ENCODE measurements at regions not wholly inside any gene's neighbourhood (a gene's known extent, or its start where the extent isn't known, plus 50 kb on each side); places are given as distances from the start of the nearest gene placed in this dataset.
"Not testable (repeated sequence)": the region's sequence is repeated elsewhere in the genome, so short reads cannot be mapped to it uniquely, and the experiment has no call there.

DNA sequence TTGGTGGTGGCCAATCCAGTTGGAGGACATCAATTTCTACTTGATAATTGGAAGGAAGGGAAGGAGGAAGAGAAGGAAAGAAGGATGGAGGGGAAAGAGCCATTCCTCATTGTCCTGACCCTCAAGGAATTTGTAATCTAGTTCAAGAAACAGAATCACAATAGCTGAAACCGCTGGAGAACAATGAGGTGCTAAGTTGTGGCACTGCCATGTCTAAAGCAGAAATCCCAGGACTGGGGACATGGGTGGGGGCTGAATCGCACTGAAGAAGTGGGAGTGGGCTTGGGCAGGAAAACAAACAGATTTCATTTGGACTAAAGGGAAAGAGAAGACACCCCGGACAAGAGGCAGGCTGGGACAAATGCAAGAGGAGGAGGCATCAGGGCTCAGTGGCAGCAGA is 183.6 kb downstream of the UACA start:
- intact Hi-C loops (cut with DNase I), result no loop called here
- Histone ChIP-seq H3K36me3 (no peaks in the 10 kb centered on the region), H3K27me3 (replicated peaks; ENCODE audit: insufficient read depth) (no peaks in the 10 kb centered on the region), H3K4me1 (replicated peaks) (no peaks in the 10 kb centered on the region), H3K4me3 (no peak overlapping the region), H3K27ac (no peak overlapping the region), H3K9me3 (no peaks in the 10 kb centered on the region)
- TF ChIP-seq POLR2AphosphoS5 (IDR thresholded peaks at IDR 0.05) (no peak), POLR2A (IDR thresholded peaks at IDR 0.05) (no peak)
- TF ChIP-seq, protein P1, sequence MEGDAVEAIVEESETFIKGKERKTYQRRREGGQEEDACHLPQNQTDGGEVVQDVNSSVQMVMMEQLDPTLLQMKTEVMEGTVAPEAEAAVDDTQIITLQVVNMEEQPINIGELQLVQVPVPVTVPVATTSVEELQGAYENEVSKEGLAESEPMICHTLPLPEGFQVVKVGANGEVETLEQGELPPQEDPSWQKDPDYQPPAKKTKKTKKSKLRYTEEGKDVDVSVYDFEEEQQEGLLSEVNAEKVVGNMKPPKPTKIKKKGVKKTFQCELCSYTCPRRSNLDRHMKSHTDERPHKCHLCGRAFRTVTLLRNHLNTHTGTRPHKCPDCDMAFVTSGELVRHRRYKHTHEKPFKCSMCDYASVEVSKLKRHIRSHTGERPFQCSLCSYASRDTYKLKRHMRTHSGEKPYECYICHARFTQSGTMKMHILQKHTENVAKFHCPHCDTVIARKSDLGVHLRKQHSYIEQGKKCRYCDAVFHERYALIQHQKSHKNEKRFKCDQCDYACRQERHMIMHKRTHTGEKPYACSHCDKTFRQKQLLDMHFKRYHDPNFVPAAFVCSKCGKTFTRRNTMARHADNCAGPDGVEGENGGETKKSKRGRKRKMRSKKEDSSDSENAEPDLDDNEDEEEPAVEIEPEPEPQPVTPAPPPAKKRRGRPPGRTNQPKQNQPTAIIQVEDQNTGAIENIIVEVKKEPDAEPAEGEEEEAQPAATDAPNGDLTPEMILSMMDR (IDR thresholded peaks at IDR 0.05), result no peak
- 79% methylated on average over 3 of the region's 3 CpGs for WGBS
- no peak for DNase-seq (ENCODE audit: low spot score)

DNA sequence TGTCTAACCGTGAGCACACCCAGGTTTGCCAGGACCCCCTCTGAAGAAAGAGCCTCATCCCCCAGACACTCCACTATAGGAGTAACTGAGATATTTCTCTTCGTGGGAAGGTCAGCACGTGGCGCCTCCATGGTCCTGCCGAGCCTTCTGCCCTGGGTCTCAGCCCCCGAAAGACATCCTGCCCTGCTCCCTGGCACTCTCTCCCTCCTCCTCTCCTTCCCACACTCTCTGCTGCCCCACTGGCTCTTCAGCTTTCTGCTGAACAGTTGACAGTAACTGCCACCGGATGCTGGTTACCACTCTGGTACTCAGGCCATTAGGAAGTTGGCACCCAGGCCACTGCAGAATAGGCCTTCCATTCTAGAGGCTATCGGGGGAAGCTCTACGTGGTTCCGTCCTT is 185.2 kb downstream of the UACA start:
- no peak for DNase-seq (ENCODE audit: low spot score)
- Histone ChIP-seq H3K27me3 (replicated peaks; ENCODE audit: insufficient read depth) (no peaks in the 10 kb centered on the region), H3K4me1 (replicated peaks) (no peaks in the 10 kb centered on the region), H3K36me3 (no peaks in the 10 kb centered on the region), H3K4me3 (no peak overlapping the region), H3K9me3 (no peaks in the 10 kb centered on the region), H3K27ac (no peak overlapping the region)
- intact Hi-C loops (cut with DNase I), result no loop called here
- no peak for TF ChIP-seq POLR2AphosphoS5 (IDR thresholded peaks at IDR 0.05)
- WGBS, result 97% methylated on average over 10 of the region's 10 CpGs

DNA sequence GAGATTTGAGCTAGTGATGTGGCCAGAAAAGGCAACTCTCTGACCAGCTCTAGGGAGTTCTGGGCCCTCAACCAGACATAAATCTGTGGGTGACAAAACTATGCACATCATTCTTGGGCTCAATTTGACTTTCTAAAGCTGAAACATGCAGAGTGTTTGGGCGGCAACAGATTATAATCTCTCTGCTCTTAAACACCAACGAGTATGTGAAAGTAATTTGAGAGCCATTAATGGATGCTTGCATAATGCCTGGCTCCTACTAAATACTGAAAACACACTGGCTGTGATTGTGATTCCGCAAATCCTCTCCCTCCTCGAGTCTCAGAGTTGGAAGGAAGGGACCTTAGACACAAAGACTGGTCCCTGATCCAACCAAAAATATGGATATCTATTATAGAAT is 186.7 kb downstream of the UACA start:
- Histone ChIP-seq H3K27me3 (replicated peaks; ENCODE audit: insufficient read depth) (no peaks in the 10 kb centered on the region), H3K4me3 (no peak overlapping the region), H3K27ac (no peak overlapping the region), H3K36me3 (no peaks in the 10 kb centered on the region), H3K4me1 (replicated peaks) (no peaks in the 10 kb centered on the region), H3K9me3 (no peaks in the 10 kb centered on the region)
- TF ChIP-seq POLR2A (IDR thresholded peaks at IDR 0.05) (no peak), POLR2AphosphoS5 (IDR thresholded peaks at IDR 0.05) (no peak)
- TF ChIP-seq, protein P1 (IDR thresholded peaks at IDR 0.05), result no peak
- 27% methylated on average over 4 of the region's 4 CpGs for WGBS
- intact Hi-C loops (cut with DNase I), result no loop called here
- DNase-seq (ENCODE audit: low spot score), result no peak

DNA sequence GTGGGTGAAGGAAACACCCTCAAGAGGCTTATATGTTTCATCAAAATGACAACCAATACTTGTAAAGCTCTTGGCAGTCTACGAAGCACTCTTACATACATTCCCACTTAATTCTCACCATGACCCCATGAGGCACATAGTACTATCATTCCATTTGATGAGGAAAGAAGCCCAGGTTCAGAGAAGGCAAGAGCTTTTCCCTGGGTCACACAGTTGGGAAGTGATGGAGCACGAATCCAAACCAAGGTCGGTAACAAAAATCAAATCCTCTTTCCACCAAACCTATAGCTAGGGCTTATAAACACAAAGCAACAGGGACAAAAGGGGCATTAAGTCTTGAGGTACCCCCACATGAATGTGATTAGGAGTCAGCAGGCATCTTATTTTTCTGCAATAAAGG is 187.1 kb downstream of the UACA start:
- TF ChIP-seq, protein P1 (IDR thresholded peaks at IDR 0.05), result no peak
- no peak for TF ChIP-seq POLR2A (IDR thresholded peaks at IDR 0.05)
- no peak for TF ChIP-seq POLR2AphosphoS5 (IDR thresholded peaks at IDR 0.05)
- Histone ChIP-seq H3K9me3 (no peaks in the 10 kb centered on the region), H3K27ac (no peak overlapping the region), H3K27me3 (replicated peaks; ENCODE audit: insufficient read depth) (no peaks in the 10 kb centered on the region), H3K4me3 (no peak overlapping the region), H3K4me1 (replicated peaks) (no peaks in the 10 kb centered on the region), H3K36me3 (no peaks in the 10 kb centered on the region)
- intact Hi-C loops (cut with DNase I), result no loop called here
- no peak for DNase-seq (ENCODE audit: low spot score)
- 76% methylated on average over 3 of the region's 3 CpGs for WGBS

DNA sequence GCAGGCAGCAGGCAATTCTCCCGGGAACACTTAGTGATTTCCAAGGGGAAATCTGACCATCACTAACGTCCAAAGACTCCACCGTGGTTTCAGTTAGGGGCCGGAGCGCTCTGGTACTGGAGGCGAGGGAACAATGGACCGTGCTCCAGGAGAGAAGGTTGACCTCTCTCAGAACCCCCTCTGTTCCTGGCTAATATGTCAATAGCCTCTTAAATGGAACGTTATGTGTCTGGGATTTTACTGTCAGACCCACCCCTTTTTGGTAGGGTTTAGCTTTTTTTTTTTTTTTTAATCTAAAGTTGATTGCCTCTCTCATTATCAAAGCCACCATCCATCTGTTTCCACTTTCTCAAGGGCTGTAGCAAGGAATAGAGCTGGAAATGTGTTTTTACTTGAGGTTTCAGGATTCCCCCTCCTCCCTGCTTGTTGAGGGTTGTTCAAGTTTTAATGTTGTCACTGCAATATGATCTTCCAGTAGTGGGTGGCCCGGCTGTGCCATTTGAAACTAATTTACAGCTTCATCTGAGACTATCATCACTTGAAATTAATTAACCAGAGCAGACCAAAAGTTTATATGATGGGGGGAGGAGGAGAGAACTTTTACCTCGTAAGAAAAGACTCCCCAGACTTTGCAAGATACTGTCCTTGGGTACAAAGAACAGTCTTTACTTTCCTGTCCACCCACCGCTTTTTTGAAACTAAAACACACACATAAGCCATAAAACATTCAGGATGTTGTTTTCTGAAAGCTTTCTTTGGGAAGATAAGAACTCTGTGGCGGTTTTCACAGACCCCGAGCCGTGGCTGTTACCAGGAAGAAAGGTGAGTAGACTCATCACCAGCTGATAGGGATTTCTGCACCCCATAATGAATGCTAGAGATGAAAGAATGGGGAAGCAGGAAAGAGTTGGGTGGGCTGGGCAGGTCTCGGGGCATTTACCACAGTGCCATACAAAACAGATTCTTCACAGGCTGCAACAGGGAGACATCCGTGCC is 187.8 kb downstream of the UACA start:
- WGBS, result 30% methylated on average over 16 of the region's 16 CpGs
- H3K9me3 ChIP-seq, result no peaks in the 10 kb centered on the region
- no peak overlapping the region for H3K27ac ChIP-seq
- TF ChIP-seq POLR2A (IDR thresholded peaks at IDR 0.05) (no peak), POLR2AphosphoS5 (IDR thresholded peaks at IDR 0.05) (no peak)
- TF ChIP-seq, protein P1 (IDR thresholded peaks at IDR 0.05), result no peak
- intact Hi-C loops (cut with DNase I), result no loop called here
- no peaks in the 10 kb centered on the region for H3K36me3 ChIP-seq
- DNase-seq (ENCODE audit: low spot score), result no peak
- H3K4me3 ChIP-seq, result no peak overlapping the region
- no peaks in the 10 kb centered on the region for H3K27me3 ChIP-seq (replicated peaks; ENCODE audit: insufficient read depth)
- no peaks in the 10 kb centered on the region for H3K4me1 ChIP-seq (replicated peaks)

DNA sequence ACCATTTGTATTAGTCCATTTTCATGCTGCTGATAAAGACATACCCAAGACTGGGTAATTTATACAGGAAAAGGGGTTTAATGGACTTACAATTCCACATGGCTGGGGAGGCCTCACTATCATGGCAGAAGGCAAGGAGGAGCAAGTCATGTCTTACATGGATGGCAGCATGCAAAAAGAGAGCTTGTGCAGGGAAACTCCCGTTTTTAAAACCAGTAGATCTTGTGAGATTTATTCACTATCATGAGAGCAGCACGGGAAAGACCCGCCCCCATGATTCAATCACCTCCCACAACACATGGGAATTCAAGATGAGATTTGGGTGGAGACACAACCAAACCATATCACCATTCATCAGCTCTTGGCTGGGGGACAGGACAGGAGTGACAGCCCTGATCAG is 189.0 kb downstream of the UACA start:
- intact Hi-C loops (cut with DNase I), result not testable (repeated sequence)

More for the DNA sequence above, 189.0 kb downstream of the UACA start:
- not testable (repeated sequence) for H3K27me3 ChIP-seq (replicated peaks; ENCODE audit: insufficient read depth); H3K4me1 ChIP-seq (replicated peaks); H3K27ac ChIP-seq; H3K36me3 ChIP-seq; H3K4me3 ChIP-seq; DNase-seq (ENCODE audit: low spot score); H3K9me3 ChIP-seq
- 93% methylated on average over 3 of the region's 3 CpGs for WGBS

All from prostate gland (tissue), 2 donors.